ENCODE measurements at regions not wholly inside any gene's neighbourhood (a gene's known extent, or its start where the extent isn't known, plus 50 kb on each side); places are given as distances from the start of the nearest gene placed in this dataset.

GRCh38 chr19:29093553-29093908 is 119.4 kb downstream of the UQCRFS1 start:
- no peak for DNase-seq

- DNase-seq, result no peak
Observed at GRCh38 chr19:29092712-29093552, 120.0 kb downstream of the UQCRFS1 start.

GRCh38 chr19:29090783-29091526 is 122.0 kb downstream of the UQCRFS1 start:
- DNase-seq, result no peak

- DNase-seq, result no peak
Observed at GRCh38 chr19:29089315-29089870, 123.6 kb downstream of the UQCRFS1 start.

GRCh38 chr19:29088761-29089160 is 124.2 kb downstream of the UQCRFS1 start:
- DNase-seq, result no peak

- DNase-seq, result no peak
Observed at GRCh38 chr19:29086646-29087045, 126.3 kb downstream of the UQCRFS1 start.

GRCh38 chr19:29086182-29086581 is 126.8 kb downstream of the UQCRFS1 start:
- no peak for DNase-seq

GRCh38 chr19:29085630-29086029 is 127.3 kb downstream of the UQCRFS1 start:
- no peak for DNase-seq

GRCh38 chr19:29085206-29085605 is 127.7 kb downstream of the UQCRFS1 start:
- DNase-seq, result no peak

GRCh38 chr19:29084266-29084665 is 128.7 kb downstream of the UQCRFS1 start:
- DNase-seq, result no peak

GRCh38 chr19:29083863-29084262 is 129.1 kb downstream of the UQCRFS1 start:
- DNase-seq, result no peak

GRCh38 chr19:29079356-29080032 is 133.5 kb downstream of the UQCRFS1 start:
- no peak for DNase-seq

- DNase-seq, result no peak
Observed at GRCh38 chr19:29076963-29077362, 136.0 kb downstream of the UQCRFS1 start.

GRCh38 chr19:29076161-29076560 is 136.8 kb downstream of the UQCRFS1 start:
- DNase-seq, result no peak

- no peak for DNase-seq
Observed at GRCh38 chr19:29075149-29075548, 137.8 kb downstream of the UQCRFS1 start.

GRCh38 chr19:29074579-29074978 is 138.4 kb downstream of the UQCRFS1 start:
- DNase-seq, result no peak

- no peak for DNase-seq
Observed at GRCh38 chr19:29067831-29068230, 145.1 kb downstream of the UQCRFS1 start.

GRCh38 chr19:29062475-29063435 is 150.2 kb downstream of the UQCRFS1 start:
- no peak for DNase-seq

- DNase-seq, result no peak
Observed at GRCh38 chr19:29060813-29061364, 152.1 kb downstream of the UQCRFS1 start.

GRCh38 chr19:29056535-29056934 is 156.4 kb downstream of the UQCRFS1 start:
- no peak for DNase-seq

GRCh38 chr19:29054886-29055675 is 157.9 kb downstream of the UQCRFS1 start:
- DNase-seq, result no peak

All from activated CD8-positive, alpha-beta memory T cell treated with anti-CD3 and anti-CD28 coated beads, Interleukin-2, amount 50 U/mL, for 48 hours (primary cell).